ENCODE measurements at regions not wholly inside any gene's neighbourhood (a gene's known extent, or its start where the extent isn't known, plus 50 kb on each side); places are given as distances from the start of the nearest gene placed in this dataset.

DNA sequence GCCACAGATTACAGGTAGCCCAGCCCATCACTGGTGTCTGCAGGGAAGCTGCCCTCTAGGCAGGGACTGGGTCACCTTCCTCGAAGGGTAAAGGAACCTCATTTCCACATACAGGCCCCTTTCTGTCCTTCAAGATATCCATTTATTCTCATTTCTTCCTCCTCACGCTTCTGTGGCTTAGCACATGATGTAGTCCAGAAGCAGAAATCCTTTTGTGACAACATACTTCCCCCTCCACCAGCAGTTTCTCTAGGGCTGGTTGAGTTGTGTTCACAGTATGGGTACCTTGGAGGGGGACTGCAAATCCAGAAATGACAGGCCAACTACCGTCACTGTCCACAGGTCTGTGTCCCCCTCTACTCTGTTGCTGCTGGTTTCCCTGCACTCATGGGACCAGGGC is 364.9 kb downstream of the ANAPC1 start:
- dilution Hi-C loops (cut with MboI; ENCODE audit: extremely low pct_ligation_motif_present, low sequenced_read_pairs), result no loop called here
- FAIRE-seq, result no peak

More for the DNA sequence above, 364.9 kb downstream of the ANAPC1 start:
- BruUV-seq (replicated peaks), result no TSS peak
- H3K4me2 ChIP-seq (ENCODE audit: insufficient read depth, low read length), result no peak overlapping the region
- TF ChIP-seq GATA2 (IDR thresholded peaks at IDR 0.05; ENCODE audit: insufficient read depth, insufficient read length, low read depth, low read length), result no peak
- TF ChIP-seq MYC (IDR thresholded peaks at IDR 0.05; ENCODE audit: low read depth, low read length), result no peak
- no peak for TF ChIP-seq EZH2 (IDR thresholded peaks at IDR 0.05; ENCODE audit: borderline replicate concordance, low read depth, low read length, severe bottlenecking)
- TF ChIP-seq POLR2AphosphoS5 (IDR thresholded peaks at IDR 0.05; ENCODE audit: insufficient read depth, low read depth, low read length), result no peak
- TF ChIP-seq, protein P1, sequence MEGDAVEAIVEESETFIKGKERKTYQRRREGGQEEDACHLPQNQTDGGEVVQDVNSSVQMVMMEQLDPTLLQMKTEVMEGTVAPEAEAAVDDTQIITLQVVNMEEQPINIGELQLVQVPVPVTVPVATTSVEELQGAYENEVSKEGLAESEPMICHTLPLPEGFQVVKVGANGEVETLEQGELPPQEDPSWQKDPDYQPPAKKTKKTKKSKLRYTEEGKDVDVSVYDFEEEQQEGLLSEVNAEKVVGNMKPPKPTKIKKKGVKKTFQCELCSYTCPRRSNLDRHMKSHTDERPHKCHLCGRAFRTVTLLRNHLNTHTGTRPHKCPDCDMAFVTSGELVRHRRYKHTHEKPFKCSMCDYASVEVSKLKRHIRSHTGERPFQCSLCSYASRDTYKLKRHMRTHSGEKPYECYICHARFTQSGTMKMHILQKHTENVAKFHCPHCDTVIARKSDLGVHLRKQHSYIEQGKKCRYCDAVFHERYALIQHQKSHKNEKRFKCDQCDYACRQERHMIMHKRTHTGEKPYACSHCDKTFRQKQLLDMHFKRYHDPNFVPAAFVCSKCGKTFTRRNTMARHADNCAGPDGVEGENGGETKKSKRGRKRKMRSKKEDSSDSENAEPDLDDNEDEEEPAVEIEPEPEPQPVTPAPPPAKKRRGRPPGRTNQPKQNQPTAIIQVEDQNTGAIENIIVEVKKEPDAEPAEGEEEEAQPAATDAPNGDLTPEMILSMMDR (IDR thresholded peaks at IDR 0.05; ENCODE audit: extremely low read depth in 1 of 2, insufficient read depth in 1 of 2, low read depth in 1 of 2, low read length in 2 of 2), result no peak
- no peak for TF ChIP-seq JUN (IDR thresholded peaks at IDR 0.05; ENCODE audit: borderline replicate concordance, insufficient read depth, insufficient read length, low read depth)
- no peak for TF ChIP-seq POLR2A (IDR thresholded peaks at IDR 0.05; ENCODE audit: low read depth, low read length)
- no peak for TF ChIP-seq MAX (IDR thresholded peaks at IDR 0.05; ENCODE audit: insufficient read depth, insufficient read length)
- TF ChIP-seq FOS (IDR thresholded peaks at IDR 0.05; ENCODE audit: borderline replicate concordance, insufficient read depth, low read length), result no peak
- no peak for DNase-seq (ENCODE audit: low read depth, low spot score)
- H3K27ac ChIP-seq (ENCODE audit: insufficient read depth, low read depth, low read length), result no peak overlapping the region
- H3K9me1 ChIP-seq (replicated peaks; ENCODE audit: control insufficient read depth, extremely low read depth, insufficient read depth, low read length), result no peaks in the 10 kb centered on the region
- no peaks in the 10 kb centered on the region for H3K4me1 ChIP-seq (ENCODE audit: control insufficient read depth, extremely low read depth, insufficient read depth, low read length)
- no peak overlapping the region for H2AFZ ChIP-seq (ENCODE audit: low read depth, low read length)
- H4K20me1 ChIP-seq (replicated peaks; ENCODE audit: control insufficient read depth, extremely low read depth, insufficient read depth, low read length), result no peaks in the 10 kb centered on the region
- H3K79me2 ChIP-seq (ENCODE audit: control insufficient read depth, insufficient read depth, low read length), result no peaks in the 10 kb centered on the region
- peaks cover 0 to 2% of the 10 kb centered on the region in 2 experiments for H3K27me3 ChIP-seq (ENCODE audit: control insufficient read depth in 2 of 2, insufficient read depth in 2 of 2, low read length in 2 of 2)
- H3K9me3 ChIP-seq (replicated peaks; ENCODE audit: control insufficient read depth, insufficient read depth, low read length), result no peaks in the 10 kb centered on the region
- CTCF ChIA-PET, result no interaction called here
- H3K9ac ChIP-seq (replicated peaks; ENCODE audit: extremely low read depth, insufficient read depth, low read length), result no peak overlapping the region
- intact Hi-C loops (cut with micrococcal nuclease), result no loop called here
- H3K4me3 ChIP-seq (replicated peaks in 1 of 3; ENCODE audit: insufficient read depth in 1 of 3, low read depth in 1 of 3, low read length in 3 of 3), result no peak overlapping the region
- no peaks in the 10 kb centered on the region for H3K36me3 ChIP-seq (ENCODE audit: control insufficient read depth in 2 of 2, extremely low read depth in 1 of 2, insufficient read depth in 2 of 2, low read length in 2 of 2)
- POLR2A ChIA-PET, result no interaction called here
